ENCODE measurements at regions not wholly inside any gene's neighbourhood (a gene's known extent, or its start where the extent isn't known, plus 50 kb on each side); places are given as distances from the start of the nearest gene placed in this dataset.

GRCh38 chr13:105048677-105049076 lies 1486.8 kb downstream of the EFNB2 start:
- TF ChIP-seq EZH2phosphoT487 (IDR thresholded peaks at IDR 0.05; ENCODE audit: insufficient read depth, low read depth), result no peak
- no peak for TF ChIP-seq EZH2 (IDR thresholded peaks at IDR 0.05; ENCODE audit: insufficient read depth, poor library complexity, severe bottlenecking)
